Activated CD4-positive, alpha-beta T cell treated with anti-CD3 and anti-CD28 coated beads, Interleukin-2, amount 50 U/mL, for 48 hours (primary cell): ENCODE measurements at regions not wholly inside any gene's neighbourhood (a gene's known extent, or its start where the extent isn't known, plus 50 kb on each side); places are given as distances from the start of the nearest gene placed in this dataset.

Experiments
- DNase-seq, 2 experiments: peaks; one replicate each; pipeline ENCODE4 v3.0.0-alpha.2; 2020

- no peak for DNase-seq
Measured at GRCh38 chr11:10618490-10618889, 50.0 kb upstream of the LYVE1 start.
